ENCODE measurements at regions not wholly inside any gene's neighbourhood (a gene's known extent, or its start where the extent isn't known, plus 50 kb on each side); places are given as distances from the start of the nearest gene placed in this dataset.
"Not testable (repeated sequence)": the region's sequence is repeated elsewhere in the genome, so short reads cannot be mapped to it uniquely, and the experiment has no call there.

- not testable (repeated sequence) for TF ChIP-seq CTCF (IDR thresholded peaks at IDR 0.05; ENCODE audit: low read depth, low read length, missing input control); TAF1 (conservative IDR thresholded peaks at IDR 0.05); MAX (IDR thresholded peaks at IDR 0.05); HNF4A (conservative IDR thresholded peaks at IDR 0.05); SP1 (IDR thresholded peaks at IDR 0.05); NR2F2 (IDR thresholded peaks at IDR 0.05); EGR1 (IDR thresholded peaks at IDR 0.05; ENCODE audit: low read depth in 2 of 2); YY1 (IDR thresholded peaks at IDR 0.05); JUND (IDR thresholded peaks at IDR 0.05); GABPA (IDR thresholded peaks at IDR 0.05 in 1 of 2, conservative IDR thresholded peaks at IDR 0.05 in 1 of 2)
These were observed 220.8 kb downstream of the MINAR1 start for GRCh38 chr15:79652972-79653371.

Data from liver (tissue), 3 donors.